HG02973 (cell line): ENCODE measurements at regions not wholly inside any gene's neighbourhood (a gene's known extent, or its start where the extent isn't known, plus 50 kb on each side); places are given as distances from the start of the nearest gene placed in this dataset.
A peak's percentile ranks its signal among the peaks of the same experiment; 100 is the strongest.
"Not testable (repeated sequence)": the region's sequence is repeated elsewhere in the genome, so short reads cannot be mapped to it uniquely, and the experiment has no call there.

ENCODE experiments used
- ATAC-seq: cut with Tn5 transposase; IDR thresholded peaks from one replicate; pipeline ENCODE4 v1.9.1; 2021; ENCODE audit warnings: moderate library complexity; ENCODE audit not compliant: unreplicated experiment

GRCh38 chr7:104264285-104264684 lies 56.5 kb upstream of the ORC5 start:
- ATAC-seq = no peak

GRCh38 chr7:104267701-104268368 lies 60.0 kb upstream of the ORC5 start:
- no peak for ATAC-seq

- ATAC-seq = no peak
Measured at GRCh38 chr7:104271948-104272347, 56.5 kb upstream of the LHFPL3 start.

- peak; percentile 70 for ATAC-seq
Measured at GRCh38 chr7:104272767-104273384, 55.5 kb upstream of the LHFPL3 start.

GRCh38 chr7:104275900-104276299 lies 52.5 kb upstream of the LHFPL3 start:
- ATAC-seq = no peak

- not testable (repeated sequence) for ATAC-seq
Measured at GRCh38 chr7:104276730-104277129, 51.7 kb upstream of the LHFPL3 start.
